H7 (cell line): ENCODE measurements at regions not wholly inside any gene's neighbourhood (a gene's known extent, or its start where the extent isn't known, plus 50 kb on each side); places are given as distances from the start of the nearest gene placed in this dataset.

ENCODE experiments used
- DNase-seq: peaks from one replicate; pipeline ENCODE4 v3.0.0; 2012
- H3K27me3 ChIP-seq: 2 replicates; pipeline ENCODE4 v1.6.0; 2011; ENCODE audit warnings: mild to moderate bottlenecking, low read length; ENCODE audit not compliant: control insufficient read depth, insufficient read depth
- H3K36me3 ChIP-seq: replicated peaks from 2 replicates; pipeline ENCODE4 v1.5.1; 2011; ENCODE audit warnings: low read length; ENCODE audit not compliant: control insufficient read depth, insufficient read depth
- H3K4me3 ChIP-seq: 2 replicates; pipeline ENCODE4 v1.5.1; 2011; ENCODE audit warnings: low read depth, mild to moderate bottlenecking, control low read depth, low read length, moderate library complexity; ENCODE audit not compliant: insufficient read depth

- no peaks in the 10 kb centered on the region for H3K27me3 ChIP-seq
- no peak for DNase-seq
- no peak overlapping the region for H3K4me3 ChIP-seq
- H3K36me3 ChIP-seq: no peaks in the 10 kb centered on the region
These were observed 85.8 kb downstream of the CEBPB start for GRCh38 chr20:50276119-50277063.

GRCh38 chr20:50277064-50277415 is 86.4 kb downstream of the CEBPB start:
- no peak for DNase-seq
- no peaks in the 10 kb centered on the region for H3K36me3 ChIP-seq
- no peak overlapping the region for H3K4me3 ChIP-seq
- H3K27me3 ChIP-seq: no peaks in the 10 kb centered on the region

GRCh38 chr20:50277460-50278376 is 87.1 kb downstream of the CEBPB start:
- Histone ChIP-seq H3K4me3 (no peak overlapping the region), H3K36me3 (no peaks in the 10 kb centered on the region), H3K27me3 (no peaks in the 10 kb centered on the region)
- DNase-seq: no peak

GRCh38 chr20:50278377-50278683 is 87.7 kb downstream of the CEBPB start:
- Histone ChIP-seq H3K4me3 (no peak overlapping the region), H3K36me3 (no peaks in the 10 kb centered on the region), H3K27me3 (no peaks in the 10 kb centered on the region)
- no peak for DNase-seq

- no peak for DNase-seq
- no peak overlapping the region for H3K4me3 ChIP-seq
- no peaks in the 10 kb centered on the region for H3K36me3 ChIP-seq
- no peaks in the 10 kb centered on the region for H3K27me3 ChIP-seq
These were observed 88.3 kb downstream of the CEBPB start for GRCh38 chr20:50278684-50279531.

GRCh38 chr20:50279988-50280850 is 89.6 kb downstream of the CEBPB start:
- no peak for DNase-seq
- no peaks in the 10 kb centered on the region for H3K36me3 ChIP-seq
- no peaks in the 10 kb centered on the region for H3K27me3 ChIP-seq
- no peak overlapping the region for H3K4me3 ChIP-seq

GRCh38 chr20:50280851-50281655 is 90.4 kb downstream of the CEBPB start:
- no peaks in the 10 kb centered on the region for H3K27me3 ChIP-seq
- no peak for DNase-seq
- H3K36me3 ChIP-seq: no peaks in the 10 kb centered on the region
- H3K4me3 ChIP-seq: no peak overlapping the region

- peak; percentile 92 for DNase-seq
- Histone ChIP-seq H3K36me3 (no peaks in the 10 kb centered on the region), H3K27me3 (no peaks in the 10 kb centered on the region), H3K4me3 (no peak overlapping the region)
These were observed 91.4 kb downstream of the CEBPB start for GRCh38 chr20:50281831-50282591.

GRCh38 chr20:50282592-50283241 is 92.1 kb downstream of the CEBPB start:
- Histone ChIP-seq H3K4me3 (no peak overlapping the region), H3K27me3 (no peaks in the 10 kb centered on the region), H3K36me3 (no peaks in the 10 kb centered on the region)
- peak; percentile 64 for DNase-seq

GRCh38 chr20:50283370-50283769 is 92.7 kb downstream of the CEBPB start:
- no peak overlapping the region for H3K4me3 ChIP-seq
- no peaks in the 10 kb centered on the region for H3K27me3 ChIP-seq
- no peak for DNase-seq
- H3K36me3 ChIP-seq: no peaks in the 10 kb centered on the region

- Histone ChIP-seq H3K36me3 (no peaks in the 10 kb centered on the region), H3K4me3 (no peak overlapping the region), H3K27me3 (no peaks in the 10 kb centered on the region)
- DNase-seq: no peak
These were observed 93.5 kb downstream of the CEBPB start for GRCh38 chr20:50283922-50284810.
